ENCODE measurements at regions not wholly inside any gene's neighbourhood (a gene's known extent, or its start where the extent isn't known, plus 50 kb on each side); places are given as distances from the start of the nearest gene placed in this dataset.
A peak's percentile ranks its signal among the peaks of the same experiment; 100 is the strongest.
"Not testable (repeated sequence)": the region's sequence is repeated elsewhere in the genome, so short reads cannot be mapped to it uniquely, and the experiment has no call there.

DNA sequence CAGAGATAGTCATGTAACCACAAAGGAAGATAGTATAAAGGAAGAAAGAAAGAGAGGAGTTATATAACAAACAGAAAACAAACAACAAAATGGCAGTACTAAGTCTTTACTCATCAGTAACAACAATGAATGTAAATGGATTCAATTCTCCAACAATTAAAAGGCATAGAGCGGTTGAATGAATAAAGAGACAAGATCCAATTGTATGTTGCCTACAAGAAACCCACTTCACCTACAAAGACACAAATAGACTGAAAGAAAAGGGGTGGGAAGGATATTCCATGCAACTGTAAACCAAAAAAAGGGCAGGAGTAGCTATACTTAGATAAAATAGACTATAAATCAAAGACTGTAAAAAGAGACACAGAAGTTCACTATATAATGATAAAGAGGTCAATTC lies 157.3 kb upstream of the CREB1 start:
- no peak for DNase-seq

DNA sequence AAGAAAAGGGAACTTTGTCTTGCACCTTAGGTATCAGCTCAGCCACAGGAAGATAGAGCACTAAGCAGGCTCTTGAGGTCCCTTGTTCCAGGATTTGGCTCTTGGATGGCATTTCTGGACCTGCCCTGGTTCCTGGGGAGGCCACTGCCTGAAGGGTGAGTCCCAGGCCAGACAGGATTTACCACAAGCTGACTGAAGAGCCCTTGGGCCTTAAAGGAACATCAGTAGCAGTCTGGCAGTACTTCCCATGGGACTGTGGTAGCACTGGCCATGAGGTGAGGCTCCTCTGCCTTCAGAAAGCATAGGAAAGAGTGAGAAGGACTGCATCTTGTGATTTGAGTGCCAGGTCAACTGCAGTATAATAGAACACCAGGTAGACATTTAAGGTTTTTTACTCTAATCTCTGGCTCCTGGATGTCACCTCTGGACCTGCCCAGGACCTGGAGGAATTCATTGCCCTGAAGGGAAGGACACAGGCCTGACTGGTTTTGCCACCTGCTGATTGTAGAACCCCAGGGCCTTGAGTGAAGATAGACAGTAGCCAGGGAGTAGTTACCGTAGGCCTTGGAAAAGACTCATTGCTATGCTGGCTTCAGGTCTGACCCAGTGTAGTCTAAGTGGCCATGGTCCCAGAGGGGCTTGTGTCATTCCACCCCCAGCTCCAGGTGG lies 154.4 kb upstream of the CREB1 start:
- no peak for DNase-seq

DNA sequence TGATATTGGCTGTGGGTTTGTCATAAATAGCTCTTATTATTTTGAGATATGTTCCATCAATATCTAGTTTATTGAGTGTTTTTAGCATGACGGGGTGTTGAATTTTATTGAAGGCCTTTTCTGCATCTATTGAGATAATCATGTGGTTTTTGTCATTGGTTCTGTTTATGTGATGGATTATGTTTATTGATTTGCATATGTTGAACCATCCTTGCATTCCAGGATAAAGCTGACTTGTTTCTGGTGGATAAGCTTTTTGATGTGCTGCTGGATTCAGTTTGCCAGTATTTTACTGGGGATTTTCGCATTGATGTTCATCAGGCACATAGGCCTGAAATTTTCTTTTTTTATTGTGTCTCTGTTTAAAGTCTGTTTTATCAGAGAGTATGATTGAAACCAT lies 151.1 kb upstream of the CREB1 start:
- DNase-seq, result not testable (repeated sequence)

DNA sequence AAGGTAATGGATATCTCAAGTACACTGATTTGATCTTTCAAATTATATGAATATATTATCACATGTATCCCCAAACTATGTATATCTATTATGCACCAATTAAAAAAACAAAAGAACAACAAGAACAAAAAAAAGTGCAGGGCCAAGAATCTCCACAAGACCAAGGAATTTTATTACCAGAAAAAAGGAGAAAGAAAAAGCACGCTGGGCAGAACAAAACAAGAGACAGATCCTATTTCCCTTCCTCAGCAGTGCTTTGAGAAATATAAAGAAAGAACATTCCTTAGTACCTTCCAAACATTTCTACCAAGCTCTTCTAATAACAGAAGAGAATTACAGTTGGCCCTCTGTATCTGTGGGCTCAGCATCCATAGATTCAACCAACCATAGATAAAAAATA lies 144.7 kb upstream of the CREB1 start:
- DNase-seq, result no peak

DNA sequence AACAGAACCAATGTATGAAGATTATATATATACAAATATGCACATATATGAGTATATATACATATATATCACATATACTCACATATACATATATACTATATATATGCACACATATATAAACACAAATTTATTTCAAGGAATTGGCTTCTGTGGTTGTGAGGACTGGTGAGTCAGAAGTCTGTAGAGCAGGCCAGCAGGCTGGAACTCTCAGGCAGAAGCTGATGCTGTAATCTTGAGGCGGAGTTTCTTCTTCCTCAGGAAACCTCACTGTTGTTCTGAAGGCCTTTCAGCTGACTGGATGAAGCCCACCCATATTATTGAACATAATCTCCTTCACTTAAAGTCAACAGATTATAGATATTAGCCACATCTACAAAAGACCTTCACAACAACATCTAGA lies 143.9 kb upstream of the CREB1 start:
- no peak for DNase-seq

DNA sequence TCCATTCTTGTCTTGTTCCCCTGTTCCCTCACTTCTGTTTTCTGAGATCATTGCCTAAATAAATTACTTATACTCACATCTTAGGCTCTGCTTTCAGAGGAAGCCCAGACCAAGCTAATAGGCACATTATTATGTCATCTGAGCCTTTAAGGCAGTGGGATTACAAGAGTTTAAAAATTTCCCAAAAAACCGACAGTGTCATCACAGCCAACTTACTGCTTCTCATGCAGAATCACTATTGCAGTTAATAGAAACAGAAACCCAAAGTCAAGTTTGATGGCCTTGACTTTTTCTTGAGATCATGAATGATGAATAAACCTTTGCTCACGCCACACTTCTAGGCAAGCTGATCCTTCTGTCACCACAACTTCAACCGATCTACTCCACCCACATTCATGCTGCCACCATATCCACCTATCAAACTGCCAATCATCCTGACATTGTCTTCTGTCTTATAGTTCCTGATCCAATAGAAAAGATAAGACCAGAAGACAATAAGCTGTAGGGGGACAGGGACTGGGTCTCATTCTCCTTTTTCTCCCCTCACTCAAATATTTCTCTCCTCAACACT lies 142.7 kb upstream of the CREB1 start:
- DNase-seq, result no peak

DNA sequence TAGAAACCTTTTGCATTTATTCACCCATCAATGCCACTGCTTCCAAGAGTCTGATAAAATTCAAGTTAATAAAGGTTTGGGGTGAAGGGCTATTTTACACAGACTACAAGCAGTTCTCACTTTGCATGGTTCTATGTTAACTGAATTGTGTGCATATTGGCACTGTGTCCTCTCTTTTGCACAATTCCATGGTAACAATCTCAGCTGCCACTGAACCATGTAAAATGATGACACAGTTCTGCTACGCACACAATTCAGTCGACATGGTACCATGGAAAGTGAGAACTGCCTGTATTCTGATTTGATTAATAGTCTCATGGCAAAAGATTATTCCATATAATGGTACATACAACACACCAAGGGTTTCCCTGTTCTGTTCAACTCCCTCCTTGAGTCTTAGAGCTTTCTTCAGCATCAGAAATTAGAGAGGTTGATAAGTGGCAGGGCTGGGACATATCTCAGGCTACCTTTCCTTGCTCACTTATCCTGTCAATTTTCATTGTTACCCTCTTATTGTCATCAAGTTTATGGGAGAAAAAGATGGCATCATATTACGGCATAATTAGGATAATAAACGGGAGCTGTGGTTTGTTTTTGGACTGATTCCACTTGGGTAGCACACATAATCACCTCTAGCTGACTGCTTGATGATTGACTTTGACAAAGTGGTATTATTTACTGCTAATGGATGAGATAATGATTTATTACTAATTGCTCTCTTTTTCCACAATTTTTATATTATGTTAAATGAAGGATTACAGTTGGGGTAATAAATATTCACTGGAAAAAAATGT lies 139.3 kb upstream of the CREB1 start:
- no peak for DNase-seq

DNA sequence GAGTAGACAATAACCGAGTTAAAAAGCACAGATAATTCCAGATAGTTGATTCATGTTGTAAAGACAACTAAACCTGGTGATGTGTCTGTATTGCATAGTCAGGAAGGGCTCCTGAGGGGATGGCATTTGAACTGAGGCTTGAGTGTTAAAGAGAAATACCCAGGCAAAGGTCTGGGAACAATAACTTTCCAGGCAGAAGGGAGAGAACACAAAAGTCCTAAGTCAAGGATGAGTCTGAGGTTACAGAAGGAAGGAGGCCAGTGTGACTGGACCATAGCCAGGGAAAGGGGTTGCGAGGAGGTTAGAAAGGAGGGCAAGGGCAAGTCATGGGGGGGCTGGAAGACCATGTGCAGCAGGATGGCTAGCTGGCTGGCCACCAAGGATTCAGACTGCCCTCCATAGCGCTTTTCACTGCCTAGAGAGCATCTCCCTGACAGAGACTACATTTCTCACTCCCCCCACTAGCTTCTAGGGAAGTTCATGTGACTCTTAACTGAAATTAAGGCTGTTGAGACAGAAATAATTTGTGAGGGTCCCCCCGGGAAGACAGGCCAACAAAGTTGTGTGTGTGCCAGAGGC lies 135.5 kb upstream of the CREB1 start:
- DNase-seq, result no peak

DNA sequence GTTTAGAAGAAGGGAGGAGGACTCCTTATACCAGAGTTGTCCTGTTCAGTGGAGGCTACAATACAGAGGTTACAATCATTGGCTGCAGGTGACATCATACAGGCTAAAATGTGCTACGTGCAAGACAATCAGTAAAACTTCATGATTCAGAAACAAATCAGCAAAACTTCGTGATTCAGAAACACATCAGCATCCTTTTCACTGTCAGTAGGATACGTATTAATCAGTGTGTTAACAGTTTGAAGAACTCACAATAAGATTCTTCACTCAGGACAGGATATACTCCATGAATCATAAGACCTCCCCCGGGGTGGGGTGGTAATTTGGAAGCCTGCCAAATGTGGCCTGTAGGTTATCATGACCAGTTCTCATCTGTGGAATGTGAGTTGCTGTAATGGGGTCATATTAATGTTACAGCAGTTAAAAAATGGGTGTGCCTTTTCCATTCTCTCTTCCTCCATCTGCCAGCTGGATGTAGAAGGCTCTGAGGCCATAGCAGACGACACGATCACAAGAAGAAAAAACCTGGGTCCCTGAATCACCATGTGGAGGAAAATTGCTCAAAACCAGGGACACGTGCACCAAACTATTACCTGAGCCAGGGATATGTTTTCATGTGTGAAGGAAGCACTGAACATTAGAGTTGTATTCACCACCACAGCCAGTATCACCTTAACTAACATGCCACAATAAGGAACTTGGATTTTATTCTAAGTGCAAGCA lies 134.8 kb upstream of the CREB1 start:
- DNase-seq, result no peak

DNA sequence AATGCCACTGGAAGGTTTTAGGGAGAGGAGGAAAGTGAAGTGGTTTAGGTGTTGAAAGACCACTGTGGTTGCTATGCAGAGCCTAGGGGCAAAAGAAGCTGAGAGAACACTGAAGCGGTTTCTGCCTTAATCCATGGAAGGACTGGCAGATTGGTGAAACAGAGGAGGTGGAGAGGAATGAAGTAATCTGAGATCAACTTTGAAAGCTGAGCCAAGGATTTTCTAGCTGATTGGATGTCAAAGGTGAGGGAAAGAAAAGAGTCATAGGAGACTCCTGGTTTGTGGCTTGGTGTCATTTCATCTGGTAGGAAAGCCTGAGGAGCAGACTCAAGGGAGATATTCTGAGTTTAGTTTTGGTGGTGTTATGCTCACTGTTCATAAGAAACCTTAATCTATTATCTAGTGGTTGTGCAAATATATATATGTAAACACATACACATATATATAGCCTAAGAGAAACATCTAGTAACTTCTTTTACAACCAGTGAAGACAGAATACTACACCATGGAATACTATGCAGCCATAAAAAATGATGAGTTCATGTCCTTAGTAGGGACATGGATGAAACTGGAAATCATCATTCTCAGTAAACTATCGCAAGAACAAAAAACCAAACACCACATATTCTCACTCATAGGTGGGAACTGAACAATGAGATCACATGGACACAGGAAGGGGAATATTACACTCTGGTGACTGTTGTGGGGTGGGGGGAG lies 134.1 kb upstream of the CREB1 start:
- DNase-seq, result no peak

DNA sequence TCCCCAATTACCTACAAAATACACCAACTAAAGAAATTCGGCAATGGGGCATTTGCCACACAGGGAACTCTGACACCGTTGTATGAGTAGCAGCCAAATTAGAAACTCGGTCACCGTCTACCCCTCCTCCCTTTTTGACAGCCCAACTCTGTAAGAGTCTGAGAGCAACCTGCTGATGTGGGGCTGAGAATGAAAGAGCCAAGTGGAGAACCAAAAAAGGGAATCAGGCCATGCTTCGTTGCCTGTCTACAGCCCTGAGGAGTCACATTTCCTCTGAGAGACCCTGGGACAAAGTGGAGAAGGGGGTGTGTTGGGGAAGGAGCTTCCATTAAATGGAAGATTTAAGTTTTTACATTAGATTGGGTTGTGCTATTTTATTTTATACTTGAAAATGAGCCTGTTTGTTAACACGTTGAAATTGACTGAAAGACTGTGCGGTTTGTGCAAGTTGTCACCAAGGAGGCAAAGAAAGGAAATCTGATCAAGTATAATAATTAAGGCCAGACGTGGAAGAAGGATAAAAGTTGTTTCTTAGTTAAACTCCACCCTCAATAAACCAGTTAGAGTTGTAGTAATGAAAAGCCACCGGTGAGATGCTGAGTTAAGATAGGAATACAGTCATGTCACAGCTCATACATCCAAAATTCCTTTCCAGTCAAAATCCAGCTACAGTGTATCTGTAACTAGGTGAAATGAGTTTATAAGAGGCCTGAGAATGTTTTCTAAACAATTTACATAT lies 131.7 kb upstream of the CREB1 start:
- no peak for DNase-seq

DNA sequence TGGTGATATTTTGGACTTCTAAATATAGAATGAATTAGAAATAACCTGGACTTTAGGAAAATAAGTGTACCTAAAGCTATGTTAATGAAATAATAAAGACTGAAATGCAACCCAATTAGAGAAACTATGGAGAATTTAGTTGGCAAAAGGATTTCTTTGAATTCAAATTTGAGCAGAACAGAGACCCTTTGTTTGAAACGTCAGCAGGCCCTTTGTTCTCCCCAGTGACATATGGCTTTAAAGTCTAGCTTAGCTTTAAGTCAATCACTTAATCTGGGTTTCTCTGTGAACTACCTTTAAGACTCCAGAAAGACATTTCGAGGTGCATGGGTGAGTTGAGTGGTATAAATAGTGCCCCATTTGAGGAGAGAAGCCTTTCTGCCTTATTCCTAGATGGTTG lies 130.5 kb upstream of the CREB1 start:
- DNase-seq, result no peak

DNA sequence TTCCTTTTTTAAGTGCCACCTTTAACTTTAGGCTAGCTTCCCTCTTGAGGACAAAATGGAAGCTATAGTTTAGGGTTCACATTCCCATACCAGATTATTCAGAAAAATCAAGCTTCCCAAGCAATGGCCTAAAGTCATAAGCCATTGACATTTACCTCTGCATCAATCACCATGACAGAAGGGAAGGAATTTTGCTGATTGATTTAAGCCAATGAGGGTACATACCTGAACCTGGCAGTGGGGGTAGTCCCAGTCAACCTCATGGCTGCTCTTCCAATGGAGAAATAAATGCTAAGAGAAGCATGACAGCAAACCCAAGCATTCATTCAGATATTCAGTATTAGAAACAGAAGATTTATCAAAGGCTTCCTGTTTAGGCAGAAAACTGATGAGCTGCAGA lies 128.4 kb upstream of the CREB1 start:
- no peak for DNase-seq

DNA sequence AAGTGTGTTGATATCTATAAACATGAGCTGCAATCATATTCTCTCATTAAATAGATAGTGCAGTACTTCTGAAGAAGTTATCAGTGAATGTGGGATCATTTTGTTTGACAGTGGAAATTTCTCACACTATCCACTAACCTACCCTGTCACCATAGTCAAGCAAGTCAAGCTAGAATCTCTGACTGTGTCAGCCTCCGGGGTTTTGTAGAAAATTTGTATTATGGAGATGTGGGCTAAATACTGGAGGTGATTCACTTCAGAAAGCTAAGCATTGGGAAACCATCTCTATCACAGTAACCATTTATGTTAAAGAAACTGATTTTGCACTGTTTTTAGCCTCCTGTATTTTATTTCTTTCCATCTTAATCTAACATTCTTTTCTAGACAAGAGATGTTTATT lies 126.6 kb upstream of the CREB1 start:
- DNase-seq, result no peak

DNA sequence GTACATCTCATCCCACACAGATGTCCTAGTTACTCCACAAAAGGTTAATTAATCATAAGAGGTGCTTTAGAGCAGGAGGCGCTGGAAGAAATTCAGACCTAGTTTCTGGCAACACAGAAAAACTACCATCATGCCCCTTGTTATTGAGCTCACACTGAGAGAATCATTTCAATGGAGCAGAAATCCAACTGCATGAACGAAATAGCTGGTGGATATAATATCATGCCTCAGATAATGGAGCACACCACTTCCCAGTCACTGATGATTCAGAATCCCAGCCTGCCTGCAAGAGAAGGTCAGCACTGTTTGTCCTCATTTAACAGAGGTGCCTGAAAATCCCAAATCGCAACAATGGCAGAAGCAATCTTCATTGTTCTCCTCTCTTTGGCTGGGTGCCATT lies 125.8 kb upstream of the CREB1 start:
- no peak for DNase-seq

DNA sequence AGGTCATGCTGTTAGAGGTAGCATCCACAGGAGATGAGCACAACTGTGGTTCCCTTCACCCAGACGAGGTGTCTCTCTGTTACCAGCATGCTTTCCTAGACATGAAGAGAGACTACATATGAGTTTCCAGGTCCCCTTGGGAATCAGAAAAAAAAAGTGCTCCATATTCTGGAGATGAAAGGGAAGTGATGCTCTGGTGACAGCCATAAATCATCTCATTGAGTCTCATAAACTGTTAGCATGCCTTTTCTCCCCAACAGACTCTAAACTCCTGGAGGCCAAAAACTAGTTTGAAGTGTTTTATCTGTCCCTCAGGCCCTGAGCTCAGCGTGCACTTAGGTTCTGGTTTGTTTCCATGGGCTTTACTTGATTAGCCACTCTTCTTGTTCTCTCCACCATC lies 124.6 kb upstream of the CREB1 start:
- DNase-seq, result no peak

DNA sequence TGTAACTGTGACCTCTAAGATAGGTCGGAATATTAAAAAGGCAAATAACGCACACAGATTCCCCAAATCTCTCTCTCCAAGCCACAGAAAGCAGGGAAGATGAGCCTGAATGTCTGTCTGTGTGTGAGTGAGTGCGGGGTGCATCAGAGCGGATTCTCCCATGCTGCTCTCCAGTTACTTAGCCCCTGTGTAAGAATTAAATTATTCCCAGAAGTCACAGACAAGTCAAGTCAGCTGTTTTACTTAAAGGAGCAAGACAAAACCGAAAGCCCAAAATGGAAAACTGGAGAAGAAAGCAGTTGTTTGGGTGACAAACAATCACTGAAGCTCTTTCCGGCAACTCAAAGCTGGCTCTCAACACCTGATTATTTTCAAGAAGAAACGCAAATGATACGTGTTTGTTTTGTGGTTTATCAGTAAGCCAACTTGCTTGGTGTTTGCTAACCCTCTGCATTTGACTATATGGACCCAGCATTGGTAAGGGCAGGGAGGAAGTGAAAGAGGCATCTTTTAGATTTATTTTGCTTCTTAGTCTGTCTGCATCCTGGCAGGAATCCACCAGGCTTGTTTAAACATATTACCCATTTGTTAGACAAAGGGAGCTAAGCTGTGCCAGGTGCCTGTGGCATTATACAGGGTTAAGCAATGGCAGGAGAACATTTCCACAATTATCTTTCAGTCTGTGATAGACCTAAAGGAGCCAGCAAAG lies 121.5 kb upstream of the CREB1 start:
- peak; percentile 47 for DNase-seq

DNA sequence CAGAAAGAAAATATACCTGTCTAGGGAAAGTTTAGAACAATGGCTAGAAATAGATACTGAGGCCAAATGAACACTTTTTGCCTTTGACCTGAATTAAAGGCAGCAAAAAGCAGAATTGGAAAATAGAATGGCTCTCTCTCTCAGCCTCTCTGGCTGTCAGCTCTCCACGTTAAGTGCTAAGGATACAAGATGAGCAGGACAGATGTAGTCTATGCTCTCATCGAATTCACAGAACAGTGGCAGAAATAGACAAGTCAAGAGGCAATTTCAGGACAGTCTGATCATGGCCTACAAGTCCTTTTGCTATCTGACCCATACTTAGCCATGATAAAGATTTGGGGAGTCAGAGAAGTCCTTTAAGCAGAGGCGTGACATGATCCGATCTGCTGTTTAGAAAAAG lies 120.2 kb upstream of the CREB1 start:
- DNase-seq, result no peak

DNA sequence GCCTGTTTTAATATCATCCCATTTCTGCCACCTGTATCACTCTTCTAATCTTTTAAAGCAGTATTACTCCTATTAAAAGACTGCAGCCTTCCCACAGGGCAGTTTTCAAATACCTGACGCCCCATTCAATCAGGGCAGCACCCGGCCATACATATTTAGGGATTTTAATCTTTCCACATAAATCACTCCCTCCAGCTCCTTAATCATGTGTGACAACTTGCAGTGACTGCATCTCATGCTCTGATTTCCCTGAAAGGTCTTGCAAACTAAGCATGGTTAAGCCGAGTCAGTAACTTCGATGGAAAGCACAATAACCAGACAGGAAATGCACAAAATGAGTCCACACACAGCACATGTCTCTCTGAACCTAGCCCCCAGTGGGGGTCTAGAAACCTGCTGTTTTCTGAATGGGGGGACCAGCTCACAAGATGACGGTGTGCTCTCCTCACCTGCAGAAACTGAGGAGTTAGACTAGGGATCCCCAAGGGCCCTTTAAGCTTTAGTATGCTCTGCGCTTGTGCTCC lies 116.9 kb upstream of the CREB1 start:
- DNase-seq, result no peak

DNA sequence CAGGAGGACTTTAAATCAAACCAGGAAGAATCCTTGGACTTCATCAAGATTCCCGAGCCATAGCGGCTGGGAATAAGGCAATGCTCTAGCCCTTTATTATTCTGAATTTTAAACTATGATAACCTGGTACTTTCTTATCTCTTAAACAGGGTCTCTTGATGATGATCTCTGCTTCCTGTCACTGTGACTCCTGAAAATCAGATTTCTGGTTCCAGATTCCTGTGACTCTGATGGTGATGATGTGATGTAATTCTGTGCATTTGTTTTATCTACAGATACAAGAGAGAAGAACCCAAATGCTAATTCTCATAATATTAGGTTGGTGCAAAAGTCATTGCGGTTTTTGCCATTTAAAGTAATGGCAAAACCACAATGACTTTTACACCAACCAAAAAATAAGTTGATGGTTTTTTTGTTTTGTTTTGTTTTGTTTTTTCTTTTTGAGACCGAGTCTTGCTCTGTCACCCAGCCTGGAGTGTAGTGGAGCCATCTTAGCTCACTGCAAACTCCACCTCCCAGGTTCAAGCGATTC lies 116.3 kb upstream of the CREB1 start:
- DNase-seq, result no peak

DNA sequence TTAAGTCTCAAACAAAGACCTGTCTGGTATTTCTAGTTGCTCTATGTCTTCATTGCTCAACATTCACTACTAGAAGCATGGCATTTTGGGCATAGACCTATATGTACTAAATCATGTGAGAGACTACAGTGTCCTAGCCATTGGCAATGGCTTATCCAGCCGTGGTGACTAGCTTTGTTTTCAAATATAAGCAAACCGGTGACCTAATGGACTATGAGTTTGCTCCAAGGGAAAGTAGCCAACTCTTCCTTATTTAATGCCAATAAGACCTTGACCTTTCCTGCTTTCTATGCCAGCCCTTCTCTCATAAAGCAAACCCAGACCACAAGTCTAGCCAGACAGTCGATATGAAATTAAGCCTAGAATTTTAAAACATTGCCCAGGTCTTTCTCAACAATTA lies 113.7 kb upstream of the CREB1 start:
- no peak for DNase-seq

Measured in NCI-H187 treated with DMSO at 0.1 percent for 48 hours (cell line).